DMS 273 (cell line): ENCODE measurements at regions not wholly inside any gene's neighbourhood (a gene's known extent, or its start where the extent isn't known, plus 50 kb on each side); places are given as distances from the start of the nearest gene placed in this dataset.

Source experiments
- DNase-seq: peaks from one replicate; lab custom pipeline; 2025; ENCODE audit not compliant: unreplicated experiment; lab: John Stamatoyannopoulos, UW

DNA sequence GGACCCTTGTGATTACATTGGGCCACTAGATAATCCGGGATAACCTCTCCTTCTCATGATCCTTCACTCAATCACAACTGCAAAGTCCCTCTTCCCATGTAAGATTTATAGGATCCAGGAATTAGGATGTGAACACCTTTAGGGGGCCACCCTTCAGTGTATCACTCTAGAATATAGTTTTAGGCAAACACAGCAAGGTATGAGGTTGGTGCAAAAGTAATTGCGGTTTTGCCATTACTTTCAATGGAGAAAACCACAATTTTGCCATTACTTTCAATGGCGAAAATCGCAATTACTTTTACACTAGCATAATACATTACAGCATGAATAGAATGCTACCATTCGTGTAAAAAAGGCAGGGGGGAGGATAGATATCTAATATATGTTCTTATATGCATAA lies 104.0 kb downstream of the BAMBI start:
- DNase-seq: no peak

DNA sequence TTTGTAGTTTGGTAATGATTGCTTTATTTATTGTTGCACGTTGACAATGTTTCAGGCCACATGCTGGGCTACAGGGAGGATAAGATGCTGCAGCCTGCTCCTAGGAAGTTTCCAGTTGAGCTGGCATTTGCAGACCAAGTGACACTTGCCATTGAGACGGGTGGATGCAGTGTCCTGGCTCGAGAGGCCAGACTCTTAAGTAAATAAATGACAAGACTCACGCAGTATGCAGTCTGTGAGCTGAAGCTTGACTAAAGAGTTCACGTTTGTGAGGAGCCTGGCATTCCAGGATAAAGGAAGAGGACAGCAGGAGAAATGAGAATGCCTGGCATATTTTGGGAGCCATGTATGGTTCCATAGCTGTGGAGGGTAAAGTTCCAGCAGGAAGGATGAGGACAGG lies 105.8 kb downstream of the BAMBI start:
- no peak for DNase-seq

DNA sequence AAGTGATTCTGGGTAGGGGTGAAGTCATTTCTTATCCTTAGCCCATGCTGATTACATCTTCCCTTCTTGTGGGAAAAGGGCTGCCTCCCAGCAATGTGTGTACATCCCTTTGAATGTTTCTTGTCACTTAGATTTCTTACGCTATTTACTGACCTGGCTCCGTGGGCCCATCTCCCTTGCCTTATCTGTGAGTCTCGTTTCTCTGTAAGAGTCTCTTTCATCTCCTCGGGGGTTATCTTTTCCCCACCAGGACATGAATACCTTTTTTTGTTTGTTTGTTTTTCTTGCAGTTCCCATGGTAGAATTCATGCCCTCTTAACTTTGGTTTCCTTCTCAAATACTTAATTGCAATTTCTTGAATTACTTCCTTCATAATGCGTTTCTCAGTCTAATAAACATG lies 107.7 kb downstream of the BAMBI start:
- no peak for DNase-seq

DNA sequence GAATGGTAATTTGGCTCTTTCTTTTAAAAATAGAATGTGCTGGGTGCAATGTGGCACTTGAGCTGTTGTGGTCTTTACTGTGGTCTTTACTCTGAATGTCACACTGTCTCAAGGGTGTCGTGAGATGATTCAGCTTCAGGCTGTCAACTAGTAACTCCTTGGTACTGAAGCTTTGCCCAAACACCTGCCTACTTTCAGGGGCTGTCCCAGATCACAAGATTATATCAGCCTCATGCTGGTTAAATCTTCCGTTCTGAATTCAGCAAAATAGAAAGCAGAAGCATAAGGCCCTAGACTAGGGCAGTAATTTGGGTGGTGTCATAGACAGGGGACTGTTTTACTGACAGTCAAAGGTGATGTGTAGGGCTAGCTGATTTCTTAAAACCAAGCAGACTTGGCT lies 110.9 kb downstream of the BAMBI start:
- no peak for DNase-seq

DNA sequence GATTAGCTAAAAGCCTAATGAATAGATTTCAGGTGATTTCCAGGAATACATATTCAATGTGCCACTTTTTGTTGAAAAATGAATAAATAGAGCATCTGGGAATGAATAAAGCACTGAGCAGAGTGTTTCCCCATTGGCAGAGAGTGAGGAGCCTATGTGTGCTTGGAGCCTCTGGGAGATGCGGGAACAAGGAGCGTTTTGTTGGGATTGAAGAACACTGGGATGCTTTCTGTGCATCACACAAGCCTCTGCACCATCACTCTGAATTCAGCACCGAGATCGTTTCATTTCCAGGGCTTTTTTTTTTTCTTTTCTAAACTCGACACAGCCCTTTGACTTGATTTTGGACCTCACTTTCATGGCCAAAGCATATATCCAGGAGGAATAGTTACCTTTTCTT lies 111.4 kb downstream of the BAMBI start:
- DNase-seq: no peak

DNA sequence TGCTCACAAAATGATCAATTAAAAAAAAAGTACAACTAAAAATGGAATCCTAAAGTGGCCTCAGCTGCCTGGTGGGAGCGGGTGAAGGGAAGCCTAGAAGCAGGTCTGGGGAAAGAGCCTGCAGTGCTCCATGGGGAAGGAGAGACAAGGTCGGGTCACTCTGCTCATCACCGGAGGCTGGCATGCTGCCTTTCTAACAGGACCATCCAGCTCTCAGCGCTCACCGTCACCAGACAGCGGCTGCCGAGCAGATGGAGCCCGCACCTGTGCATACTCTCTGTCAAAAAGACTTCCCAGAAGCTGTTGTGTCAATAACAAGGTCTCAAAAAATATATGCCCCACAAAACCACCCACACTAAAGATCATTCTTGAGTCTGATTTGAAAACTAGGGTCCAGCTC lies 112.8 kb downstream of the BAMBI start:
- DNase-seq: no peak

DNA sequence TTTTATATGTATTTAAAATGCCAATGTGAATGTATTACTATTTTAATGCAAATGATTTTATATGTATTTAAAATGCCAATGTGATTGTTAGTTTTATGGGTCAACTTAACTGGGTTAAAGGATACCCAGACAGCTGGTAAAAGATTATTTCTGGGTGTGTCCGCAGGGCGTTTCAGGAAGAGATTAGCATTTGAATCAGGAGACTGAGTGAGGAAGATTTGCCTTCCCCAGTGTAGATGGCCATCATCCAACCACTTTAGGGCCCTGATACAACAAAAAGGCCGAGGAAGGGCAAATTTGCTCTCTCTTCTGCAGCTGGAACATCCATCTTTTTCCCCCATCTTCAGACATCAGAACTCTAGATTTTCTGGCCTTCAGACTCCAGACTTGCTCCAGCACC lies 116.2 kb downstream of the BAMBI start:
- DNase-seq: no peak

DNA sequence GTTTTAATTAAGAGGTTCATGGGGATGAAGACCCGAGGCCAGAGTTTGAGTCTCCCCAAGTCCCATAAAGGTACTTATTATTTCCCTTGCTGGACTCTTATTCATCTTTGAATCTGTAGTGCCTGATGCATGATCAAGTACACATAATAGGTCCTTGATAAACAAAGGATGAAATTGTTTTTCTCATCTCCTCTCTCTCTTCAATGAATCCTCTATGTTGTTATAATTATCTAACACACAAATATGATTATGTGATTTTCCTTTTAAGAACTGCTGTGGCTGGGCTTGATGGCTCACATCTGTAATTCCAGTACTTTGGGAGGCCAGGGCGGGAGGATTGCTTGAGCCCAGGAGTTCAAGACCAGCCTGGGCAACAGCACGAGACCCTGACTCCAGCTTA lies 117.7 kb downstream of the BAMBI start:
- DNase-seq: no peak

DNA sequence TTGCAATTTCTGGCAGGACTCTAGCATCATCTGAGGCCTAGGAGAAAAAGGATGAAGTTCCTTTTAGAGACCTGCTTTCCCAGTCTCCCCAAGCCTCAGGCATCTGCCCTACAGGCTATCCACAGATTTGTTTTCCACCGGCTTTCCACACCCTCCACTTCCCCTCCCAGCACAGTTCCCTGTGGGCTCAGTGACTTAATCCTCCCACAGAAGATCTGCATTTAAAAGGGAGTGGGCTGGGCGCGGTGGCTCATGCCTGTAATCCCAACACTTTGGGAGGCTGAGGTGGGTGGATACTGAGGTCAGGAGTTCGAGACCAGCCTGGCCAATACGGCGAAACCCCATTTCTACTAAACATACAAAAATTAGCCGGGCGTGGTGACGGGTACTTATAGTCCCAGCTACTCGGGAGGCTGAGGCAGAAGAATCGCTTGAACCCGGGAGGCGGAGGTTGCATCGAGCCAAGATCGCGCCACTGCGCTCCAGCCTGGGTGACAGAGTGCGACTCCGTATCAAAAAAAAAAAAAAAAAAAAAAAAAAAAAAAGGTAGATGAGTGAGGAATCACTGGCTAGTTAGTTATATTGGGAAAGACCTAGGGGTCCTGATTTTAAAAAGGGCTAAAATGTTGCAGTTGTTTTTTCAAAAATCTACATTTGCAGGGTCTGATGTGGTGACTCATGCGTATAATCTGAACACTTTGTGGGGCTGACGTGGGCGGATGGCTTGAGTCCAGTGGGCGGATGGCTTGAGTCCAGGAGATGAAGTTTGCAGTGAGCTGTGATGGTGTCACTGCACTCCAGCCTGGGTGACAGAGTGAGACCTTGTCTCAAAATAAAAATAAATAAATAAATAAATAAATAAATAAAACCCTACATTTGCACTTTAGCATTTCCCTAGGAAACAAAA lies 119.5 kb downstream of the BAMBI start:
- DNase-seq: no peak

DNA sequence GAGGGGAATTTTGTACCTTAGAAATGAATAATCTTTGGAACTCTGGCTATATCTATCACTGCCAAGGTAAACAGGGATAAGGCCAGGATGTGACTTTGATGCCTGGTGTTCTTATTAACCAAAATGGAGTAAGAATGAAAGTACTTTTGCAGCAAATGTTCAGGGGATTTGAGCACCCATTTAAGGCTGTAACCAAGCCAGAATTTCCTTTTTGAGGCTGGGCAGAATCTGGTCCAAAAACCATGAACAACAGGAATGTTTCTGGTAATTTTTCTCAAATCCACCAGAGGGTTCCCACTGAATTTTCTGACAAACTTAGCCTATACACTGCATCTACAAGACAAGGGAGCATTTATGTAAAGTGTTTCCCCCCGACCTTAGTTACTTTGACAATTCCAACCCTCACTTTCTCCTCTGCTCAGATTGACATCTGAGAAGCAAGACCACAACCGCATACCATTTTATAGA lies 120.6 kb downstream of the BAMBI start:
- DNase-seq: no peak

DNA sequence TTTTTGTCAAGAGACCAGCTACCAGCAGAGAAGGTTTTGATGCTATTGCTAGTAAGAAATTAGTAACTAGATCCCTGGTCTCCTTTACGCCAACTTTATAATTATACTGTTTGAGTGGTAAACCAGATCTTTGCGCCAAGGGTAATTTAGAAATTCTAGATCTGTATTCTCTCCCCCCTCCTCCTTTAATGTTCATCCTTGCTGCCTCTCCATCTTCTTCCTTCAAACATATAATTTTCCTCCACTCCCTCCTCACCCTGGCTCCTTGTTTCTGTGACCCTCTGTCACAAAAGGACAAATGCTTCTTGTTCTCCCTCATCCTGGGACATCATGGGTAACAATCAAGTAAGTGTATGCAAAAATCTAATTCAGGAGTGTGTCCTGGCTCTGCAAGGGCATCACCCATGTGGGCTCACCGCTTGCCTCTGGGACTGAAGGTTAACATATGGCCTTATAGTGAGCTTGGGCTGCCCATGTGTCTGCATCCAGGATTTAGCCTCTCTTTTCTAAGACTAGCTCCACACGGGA lies 121.2 kb downstream of the BAMBI start:
- DNase-seq: no peak

DNA sequence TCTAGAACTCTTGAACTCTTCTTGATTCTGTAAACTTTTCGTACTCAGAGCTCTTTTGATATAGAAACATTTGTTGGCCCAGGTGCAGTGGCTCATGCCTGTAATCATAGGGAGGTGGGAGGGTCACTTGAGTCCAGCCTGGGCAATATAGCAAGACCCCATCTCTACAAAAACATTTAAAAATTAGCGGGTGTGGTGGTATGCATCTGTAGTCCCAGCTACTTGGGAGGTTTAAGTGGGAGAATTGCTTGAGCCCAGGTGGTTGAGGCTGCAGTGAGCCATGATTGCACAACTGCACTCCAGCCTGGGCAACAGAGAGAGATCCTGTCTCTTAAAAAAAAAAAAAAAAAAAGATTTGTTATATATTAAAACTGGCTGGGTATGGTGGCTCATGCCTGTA lies 121.6 kb downstream of the BAMBI start:
- no peak for DNase-seq

DNA sequence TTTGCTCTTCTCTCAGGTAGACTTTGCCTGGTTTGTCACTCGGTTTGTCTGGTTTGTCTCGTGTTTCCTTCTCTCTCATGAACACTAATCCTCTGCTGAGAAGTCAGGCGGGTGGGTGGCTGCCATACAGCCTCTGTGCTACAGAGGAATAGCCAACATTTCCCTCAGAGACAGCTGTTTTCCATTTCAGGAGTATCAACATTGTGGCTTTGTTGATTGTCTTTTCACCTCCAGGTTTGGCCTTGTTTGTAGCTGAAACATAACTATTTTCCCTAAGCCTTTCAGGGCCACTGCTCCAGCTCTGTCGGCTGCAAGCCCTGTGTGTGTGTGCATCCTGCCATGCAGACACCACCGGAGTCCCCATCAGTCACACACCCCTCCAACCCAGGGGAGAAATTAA lies 122.8 kb downstream of the BAMBI start:
- DNase-seq: no peak

DNA sequence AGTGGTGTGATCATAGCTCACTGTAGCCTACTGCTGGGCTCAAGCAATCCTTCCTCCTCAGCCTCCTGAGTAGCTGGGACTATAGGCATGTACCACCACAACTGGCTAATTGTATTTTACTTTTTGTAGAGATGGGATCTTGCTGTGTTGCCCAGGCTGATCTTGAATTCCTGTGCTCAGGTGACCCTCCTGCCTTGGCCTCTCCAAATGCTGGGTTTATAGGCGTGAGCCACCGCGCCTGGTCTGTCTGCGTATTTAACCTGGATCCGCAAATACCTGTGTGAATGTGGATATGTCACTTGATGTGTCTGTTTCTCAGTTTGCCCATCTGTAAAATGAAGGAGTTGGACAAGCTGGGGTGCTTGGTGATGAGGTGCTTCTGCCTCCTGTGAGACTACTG lies 123.9 kb downstream of the BAMBI start:
- no peak for DNase-seq

DNA sequence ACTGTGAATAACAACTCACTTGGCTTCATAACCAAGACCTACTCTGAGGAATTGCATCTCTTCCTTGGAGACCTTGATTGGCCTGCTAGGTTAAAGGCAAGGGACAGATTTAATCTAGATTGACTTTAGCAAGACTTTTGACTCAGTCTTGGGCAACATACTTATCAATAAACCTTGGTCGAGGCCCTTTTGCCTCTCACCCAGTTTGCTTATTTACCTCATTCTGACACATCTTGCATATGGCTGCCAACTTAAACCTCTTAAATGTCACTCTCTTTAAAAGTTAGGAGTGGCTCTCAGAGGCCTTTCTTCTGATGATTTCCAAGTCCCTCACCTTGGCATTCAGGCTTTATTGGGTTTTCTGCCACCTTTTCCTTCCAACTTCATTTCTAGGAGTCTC lies 124.5 kb downstream of the BAMBI start:
- no peak for DNase-seq

DNA sequence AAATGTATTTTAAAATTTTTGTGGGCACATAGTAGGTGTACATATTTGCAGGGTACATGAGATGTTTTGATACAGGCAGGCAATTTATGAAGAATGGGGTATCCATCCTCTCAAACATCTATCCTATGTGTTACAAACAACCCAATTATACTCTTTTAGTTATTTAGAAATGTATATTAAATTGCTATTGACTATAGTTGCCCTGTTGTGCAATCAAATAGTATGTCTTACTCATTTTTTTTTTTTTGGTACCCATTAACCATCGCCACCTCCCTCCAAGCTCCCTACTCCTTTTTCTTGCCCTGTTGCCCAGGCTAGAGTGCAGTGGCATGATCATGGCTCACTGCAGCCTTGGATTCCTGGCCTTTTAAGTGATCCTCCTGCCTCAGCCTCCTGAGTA lies 128.1 kb downstream of the BAMBI start:
- DNase-seq: no peak

DNA sequence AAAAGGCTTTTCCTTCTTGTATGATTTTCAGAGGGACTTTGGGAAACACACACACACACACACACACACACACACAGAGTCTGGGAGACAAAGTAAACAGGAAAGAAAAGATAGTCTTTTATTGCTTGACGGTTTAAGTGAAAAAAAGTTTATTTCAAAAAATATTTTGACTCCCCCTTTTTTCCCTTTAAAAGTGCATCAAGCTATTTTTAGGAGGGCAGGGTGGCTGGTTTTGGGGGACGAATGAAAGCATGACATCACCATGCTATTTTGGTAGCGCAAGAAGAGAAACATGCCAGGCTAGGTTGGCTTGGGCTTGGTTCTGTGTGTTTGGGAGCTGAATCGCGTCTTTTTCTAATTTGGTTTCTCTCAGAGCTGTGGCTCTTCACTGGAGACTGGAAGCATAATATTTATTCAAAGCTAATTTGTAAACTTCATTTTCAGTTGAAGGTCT lies 129.2 kb downstream of the BAMBI start:
- DNase-seq: no peak

DNA sequence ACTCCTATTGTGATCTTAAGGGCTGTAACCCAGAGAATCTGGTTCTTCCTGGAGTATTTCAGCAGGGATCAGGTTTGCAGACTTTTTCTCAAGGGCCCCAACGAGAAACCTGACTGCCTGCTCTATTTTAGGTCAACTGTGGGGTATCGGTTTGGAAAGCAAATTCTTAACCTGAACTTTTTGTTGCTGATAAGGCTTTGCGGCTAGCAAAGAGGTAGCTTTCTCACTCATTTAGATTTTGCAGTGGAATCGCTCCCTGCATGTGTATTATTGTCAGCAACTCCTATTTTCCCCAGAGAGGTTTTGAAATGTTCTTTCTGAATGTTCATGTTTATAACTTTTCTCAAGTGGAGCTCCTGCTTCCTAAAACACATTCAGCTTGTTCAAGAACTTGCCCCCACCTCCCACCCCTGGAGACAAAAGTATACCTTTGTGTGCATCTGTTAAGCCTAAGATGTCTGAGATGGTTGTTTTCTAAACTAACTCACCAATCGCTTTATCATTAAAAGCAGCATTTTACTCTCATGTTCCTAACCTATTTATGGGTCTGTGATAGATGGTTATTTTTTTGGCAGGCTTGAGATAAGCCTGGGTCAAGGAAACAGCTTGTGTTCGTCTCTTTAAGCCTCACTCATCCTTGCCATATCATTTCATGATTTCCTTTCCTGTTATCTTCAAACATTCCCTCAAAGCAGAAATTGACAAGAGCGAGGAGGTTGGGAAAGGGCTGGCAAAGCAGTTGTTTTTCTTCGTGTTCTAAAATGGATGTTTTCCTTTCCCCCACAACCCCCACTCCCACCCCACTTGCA lies 129.8 kb downstream of the BAMBI start:
- no peak for DNase-seq

DNA sequence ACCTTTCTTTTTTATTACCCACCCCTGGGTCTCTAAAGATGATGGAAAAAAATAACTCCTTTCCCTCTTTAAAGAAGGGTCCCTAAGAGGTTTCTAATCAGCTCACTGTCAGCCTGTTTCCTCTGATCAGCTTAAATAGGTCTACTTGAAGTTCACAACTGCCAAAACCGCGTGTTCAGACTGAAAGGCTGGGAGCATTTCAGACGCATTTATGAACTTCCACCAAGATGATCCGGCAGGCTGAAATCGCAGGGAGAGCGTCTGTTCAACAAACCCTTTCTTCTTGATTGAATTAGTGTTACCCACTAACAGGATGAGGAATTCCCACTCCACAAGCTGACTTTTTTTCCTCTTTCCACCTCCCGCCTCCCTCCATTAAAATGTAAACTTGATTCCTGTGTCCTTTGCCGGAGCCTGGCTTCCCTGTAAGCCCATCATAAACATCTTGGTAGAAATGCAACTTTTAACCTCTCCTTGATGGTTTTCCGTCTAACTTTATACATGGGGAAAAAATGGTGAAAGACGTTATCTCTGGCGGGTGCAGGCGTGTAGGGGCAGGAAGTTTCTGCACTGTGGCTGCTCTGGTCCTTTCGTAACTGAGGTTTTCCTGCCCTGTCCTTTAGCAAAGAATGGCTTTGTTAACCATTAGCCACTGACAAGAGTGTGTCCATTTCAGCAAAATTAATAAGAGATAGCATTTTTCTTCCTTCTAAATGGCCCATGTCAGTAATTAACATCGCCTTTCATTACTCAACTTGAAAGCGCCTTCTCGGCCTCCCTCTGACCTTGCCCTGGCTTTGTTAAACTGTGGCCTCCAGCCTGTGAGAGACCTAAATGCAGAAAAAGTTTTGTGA lies 130.7 kb downstream of the BAMBI start:
- no peak for DNase-seq

DNA sequence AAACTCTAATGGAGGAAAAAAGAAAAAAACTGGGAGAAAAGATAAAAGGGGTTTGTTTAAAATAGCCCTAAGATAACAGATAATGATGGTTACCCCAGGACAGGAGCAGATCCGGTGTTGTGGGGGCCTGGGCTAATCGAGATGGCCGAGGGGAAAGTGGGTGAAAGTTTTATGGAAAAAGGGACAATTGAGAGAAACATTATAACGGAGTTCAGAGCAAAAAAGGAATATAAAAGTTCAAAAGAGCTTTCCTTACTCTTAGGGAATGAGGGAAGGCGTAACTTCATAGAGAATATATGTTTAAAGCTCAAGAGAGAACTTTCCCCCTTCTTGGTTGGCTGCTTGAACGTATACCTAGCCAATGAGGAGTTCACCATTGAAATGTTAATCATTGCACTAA lies 131.4 kb downstream of the BAMBI start:
- DNase-seq: no peak
